ENCODE measurements at regions not wholly inside any gene's neighbourhood (a gene's known extent, or its start where the extent isn't known, plus 50 kb on each side); places are given as distances from the start of the nearest gene placed in this dataset.

GRCh38 chr10:76647301-76647700 is 990.3 kb downstream of the KCNMA1 start:
- Histone ChIP-seq H4K8ac (ENCODE audit: low read depth in 2 of 2, low read length in 2 of 2) (no peak overlapping the region), H3K4me3 (ENCODE audit: insufficient read depth, low read depth, low read length) (no peak overlapping the region), H3K27ac (ENCODE audit: insufficient read depth, low read length) (no peak overlapping the region), H2BK15ac (ENCODE audit: low read depth, low read length) (no peak overlapping the region), H3K23ac (ENCODE audit: low read depth, low read length) (no peak overlapping the region), H3K4ac (ENCODE audit: low read depth, low read length) (no peak overlapping the region; the same call in 1 of the 2 replicates), H4K91ac (ENCODE audit: insufficient read depth, low read depth, low read length) (no peak overlapping the region), H4K5ac (ENCODE audit: low read depth, low read length) (no peak overlapping the region), H2AK5ac (ENCODE audit: low read depth, low read length) (no peak overlapping the region), H3K9ac (ENCODE audit: low read depth, low read length) (no peak overlapping the region), H3K14ac (replicated peaks; ENCODE audit: low read depth, low read length) (no peak overlapping the region), H3K4me1 (ENCODE audit: control insufficient read depth, insufficient read depth, low read length) (peaks cover 8% of the 10 kb centered on the region), H3K79me1 (ENCODE audit: low read depth in 1 of 2, low read length in 2 of 2) (no peaks in the 10 kb centered on the region), H3K18ac (ENCODE audit: low read depth, low read length) (no peak overlapping the region), H4K20me1 (ENCODE audit: insufficient read depth, low read length) (no peaks in the 10 kb centered on the region), H2AK9ac (replicated peaks; ENCODE audit: low read depth, low read length, poor library complexity) (no peak overlapping the region), H3K9me1 (ENCODE audit: insufficient read depth, low read length) (no peaks in the 10 kb centered on the region), H3K56ac (ENCODE audit: extremely low read depth, insufficient read depth, low read length) (no peak overlapping the region), H2AFZ (replicated peaks; ENCODE audit: low read length, poor library complexity) (no peak overlapping the region), H2BK120ac (ENCODE audit: low read depth, low read length) (no peak overlapping the region), H2BK20ac (ENCODE audit: low read depth, low read length) (no peak overlapping the region), H3K36me3 (ENCODE audit: control insufficient read depth, insufficient read depth, low read length) (no peaks in the 10 kb centered on the region), H3K9me3 (ENCODE audit: control insufficient read depth, insufficient read depth, low read length) (no peaks in the 10 kb centered on the region), H3K4me2 (ENCODE audit: low read depth, low read length) (no peak overlapping the region), H2BK5ac (ENCODE audit: low read depth, low read length, poor library complexity, severe bottlenecking) (no peak overlapping the region), H3K27me3 (ENCODE audit: control insufficient read depth, insufficient read depth, low read length) (no peaks in the 10 kb centered on the region)
- WGBS, 2 experiments (ENCODE audit: extremely low coverage in 2 of 2, insufficient read length in 1 of 2): no CpG with 5 or more reads among the region's 2 CpGs
- no peak for TF ChIP-seq RAD21 (IDR thresholded peaks at IDR 0.05; ENCODE audit: low read length)
- TF ChIP-seq MAZ (IDR thresholded peaks at IDR 0.05; ENCODE audit: borderline replicate concordance, low read depth, low read length): no peak
- no peak for TF ChIP-seq USF2 (IDR thresholded peaks at IDR 0.05; ENCODE audit: low read depth, low read length)
- TF ChIP-seq CHD1 (IDR thresholded peaks at IDR 0.05; ENCODE audit: low read depth, low read length): no peak
- no peak for TF ChIP-seq RCOR1 (IDR thresholded peaks at IDR 0.05; ENCODE audit: insufficient replicate concordance, low read length)
- TF ChIP-seq NFE2L2 (IDR thresholded peaks at IDR 0.05; ENCODE audit: low read depth, low read length): no peak
- CTCF ChIA-PET: no interaction called here
- dilution Hi-C loops (cut with HindIII; ENCODE audit: low sequenced_read_pairs, unreplicated experiment) (no loop called here), in situ Hi-C loops (cut with MboI; ENCODE audit: low sequenced_read_pairs) (no loop called here), intact Hi-C loops (cut with micrococcal nuclease) (no loop called here)
- no TSS peak for BruUV-seq (replicated peaks)
- DNase-seq (no peak), ATAC-seq (ENCODE audit: low read depth) (no peak)
- POLR2A ChIA-PET (ENCODE audit: unreplicated experiment): no interaction called here
